HepG2 (cell line): ENCODE measurements at regions not wholly inside any gene's neighbourhood (a gene's known extent, or its start where the extent isn't known, plus 50 kb on each side); places are given as distances from the start of the nearest gene placed in this dataset.

Source experiments
- BRD4 ChIP-seq: sonication (generic); formaldehyde crosslinking; IDR thresholded peaks from 2 replicates; pipeline ENCODE4 v1.4.0; 2020; ENCODE audit warnings: missing genetic modification reagents
- FOXA1 ChIP-seq, 2 experiments: fragments of 450-650 bp in 1 of 2; sonication (generic) in 1 of 2; formaldehyde crosslinking in 1 of 2; IDR thresholded peaks; 2 replicates each; pipeline versions ENCODE4 v1.4.0 to v1.6.1; 2016 to 2020; ENCODE audit warnings: missing genetic modification reagents in 1 of 2
- FOXP1 ChIP-seq, 2 experiments: fragments of 450-650 bp in 1 of 2; IDR thresholded peaks; 2 replicates each; pipeline ENCODE4 v1.6.1; 2017 to 2018; ENCODE audit warnings: antibody characterized with exemption in 1 of 2
- NFRKB ChIP-seq: fragments of 450-650 bp; IDR thresholded peaks from 2 replicates; pipeline ENCODE4 v1.6.1; 2017
- REL ChIP-seq: sonication (generic); formaldehyde crosslinking; conservative IDR thresholded peaks from 2 replicates; pipeline ENCODE4 v1.8.0; 2022; ENCODE audit warnings: mild to moderate bottlenecking, missing genetic modification reagents, moderate library complexity
- SMC3 ChIP-seq: IDR thresholded peaks from 2 replicates; pipeline ENCODE4 v1.6.1; 2011; ENCODE audit warnings: low read length, improper control_type of control experiment
- ZNF674 ChIP-seq: sonication (generic); formaldehyde crosslinking; IDR thresholded peaks from 2 replicates; pipeline ENCODE4 v1.5.0; 2020; ENCODE audit warnings: low read depth, mild to moderate bottlenecking, missing genetic modification reagents
- TF ChIP-seq, protein P1 (sequence below): sonication (generic); formaldehyde crosslinking; IDR thresholded peaks from 2 replicates; pipeline ENCODE4 v1.5.0; 2020; ENCODE audit warnings: mild to moderate bottlenecking, missing genetic modification reagents, moderate library complexity
- TF ChIP-seq, protein P2 (sequence below): sonication (generic); formaldehyde crosslinking; IDR thresholded peaks from 2 replicates; pipeline ENCODE4 v1.4.0; 2020; ENCODE audit warnings: mild to moderate bottlenecking, missing genetic modification reagents
- TF ChIP-seq, protein P3 (sequence below): fragments of 450-650 bp; IDR thresholded peaks from 2 replicates; pipeline ENCODE4 v1.6.1; 2017; ENCODE audit warnings: mild to moderate bottlenecking
- TF ChIP-seq, protein P4 (sequence below): sonication (generic); formaldehyde crosslinking; IDR thresholded peaks from 2 replicates; pipeline ENCODE4 v1.9.0; 2022; ENCODE audit warnings: missing genetic modification reagents, mild to moderate bottlenecking, borderline replicate concordance

DNA sequence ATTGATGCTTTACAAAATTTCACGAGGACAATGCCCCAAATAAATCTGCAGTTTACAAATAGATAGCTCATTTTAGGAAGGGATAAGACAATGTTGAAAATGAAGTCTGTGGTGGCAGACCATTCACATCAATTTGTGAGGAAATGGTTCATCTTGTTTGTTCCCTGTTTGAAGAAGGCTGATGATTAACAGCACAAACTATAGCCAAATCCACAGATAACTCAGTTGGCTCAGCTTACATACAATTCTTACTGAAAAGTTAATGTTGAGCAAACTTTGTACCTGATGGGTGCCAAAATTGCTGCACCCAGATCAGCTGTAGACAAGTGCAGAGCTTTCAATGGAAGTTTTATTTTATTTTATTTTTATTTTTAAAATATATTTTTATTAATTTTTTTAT, 763.9 kb downstream of the DOK5 start:
- TF ChIP-seq, protein P1, sequence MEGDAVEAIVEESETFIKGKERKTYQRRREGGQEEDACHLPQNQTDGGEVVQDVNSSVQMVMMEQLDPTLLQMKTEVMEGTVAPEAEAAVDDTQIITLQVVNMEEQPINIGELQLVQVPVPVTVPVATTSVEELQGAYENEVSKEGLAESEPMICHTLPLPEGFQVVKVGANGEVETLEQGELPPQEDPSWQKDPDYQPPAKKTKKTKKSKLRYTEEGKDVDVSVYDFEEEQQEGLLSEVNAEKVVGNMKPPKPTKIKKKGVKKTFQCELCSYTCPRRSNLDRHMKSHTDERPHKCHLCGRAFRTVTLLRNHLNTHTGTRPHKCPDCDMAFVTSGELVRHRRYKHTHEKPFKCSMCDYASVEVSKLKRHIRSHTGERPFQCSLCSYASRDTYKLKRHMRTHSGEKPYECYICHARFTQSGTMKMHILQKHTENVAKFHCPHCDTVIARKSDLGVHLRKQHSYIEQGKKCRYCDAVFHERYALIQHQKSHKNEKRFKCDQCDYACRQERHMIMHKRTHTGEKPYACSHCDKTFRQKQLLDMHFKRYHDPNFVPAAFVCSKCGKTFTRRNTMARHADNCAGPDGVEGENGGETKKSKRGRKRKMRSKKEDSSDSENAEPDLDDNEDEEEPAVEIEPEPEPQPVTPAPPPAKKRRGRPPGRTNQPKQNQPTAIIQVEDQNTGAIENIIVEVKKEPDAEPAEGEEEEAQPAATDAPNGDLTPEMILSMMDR (CRISPR knock-in tag): no peak
- TF ChIP-seq BRD4 (CRISPR knock-in tag) (no peak), SMC3 (no peak), NFRKB (no peak), FOXP1 (IDR thresholded peaks at IDR 0.05) (no peak), FOXP1 (CRISPR knock-in tag; IDR thresholded peaks at IDR 0.05) (no peak), ZNF674 (no peak), REL (CRISPR knock-in tag) (no peak), FOXA1 (IDR thresholded peaks at IDR 0.05) (no peak), FOXA1 (CRISPR knock-in tag; IDR thresholded peaks at IDR 0.05) (no peak)
- TF ChIP-seq, protein P2, sequence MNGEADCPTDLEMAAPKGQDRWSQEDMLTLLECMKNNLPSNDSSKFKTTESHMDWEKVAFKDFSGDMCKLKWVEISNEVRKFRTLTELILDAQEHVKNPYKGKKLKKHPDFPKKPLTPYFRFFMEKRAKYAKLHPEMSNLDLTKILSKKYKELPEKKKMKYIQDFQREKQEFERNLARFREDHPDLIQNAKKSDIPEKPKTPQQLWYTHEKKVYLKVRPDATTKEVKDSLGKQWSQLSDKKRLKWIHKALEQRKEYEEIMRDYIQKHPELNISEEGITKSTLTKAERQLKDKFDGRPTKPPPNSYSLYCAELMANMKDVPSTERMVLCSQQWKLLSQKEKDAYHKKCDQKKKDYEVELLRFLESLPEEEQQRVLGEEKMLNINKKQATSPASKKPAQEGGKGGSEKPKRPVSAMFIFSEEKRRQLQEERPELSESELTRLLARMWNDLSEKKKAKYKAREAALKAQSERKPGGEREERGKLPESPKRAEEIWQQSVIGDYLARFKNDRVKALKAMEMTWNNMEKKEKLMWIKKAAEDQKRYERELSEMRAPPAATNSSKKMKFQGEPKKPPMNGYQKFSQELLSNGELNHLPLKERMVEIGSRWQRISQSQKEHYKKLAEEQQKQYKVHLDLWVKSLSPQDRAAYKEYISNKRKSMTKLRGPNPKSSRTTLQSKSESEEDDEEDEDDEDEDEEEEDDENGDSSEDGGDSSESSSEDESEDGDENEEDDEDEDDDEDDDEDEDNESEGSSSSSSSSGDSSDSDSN (CRISPR knock-in tag): no peak
- TF ChIP-seq, protein P3, sequence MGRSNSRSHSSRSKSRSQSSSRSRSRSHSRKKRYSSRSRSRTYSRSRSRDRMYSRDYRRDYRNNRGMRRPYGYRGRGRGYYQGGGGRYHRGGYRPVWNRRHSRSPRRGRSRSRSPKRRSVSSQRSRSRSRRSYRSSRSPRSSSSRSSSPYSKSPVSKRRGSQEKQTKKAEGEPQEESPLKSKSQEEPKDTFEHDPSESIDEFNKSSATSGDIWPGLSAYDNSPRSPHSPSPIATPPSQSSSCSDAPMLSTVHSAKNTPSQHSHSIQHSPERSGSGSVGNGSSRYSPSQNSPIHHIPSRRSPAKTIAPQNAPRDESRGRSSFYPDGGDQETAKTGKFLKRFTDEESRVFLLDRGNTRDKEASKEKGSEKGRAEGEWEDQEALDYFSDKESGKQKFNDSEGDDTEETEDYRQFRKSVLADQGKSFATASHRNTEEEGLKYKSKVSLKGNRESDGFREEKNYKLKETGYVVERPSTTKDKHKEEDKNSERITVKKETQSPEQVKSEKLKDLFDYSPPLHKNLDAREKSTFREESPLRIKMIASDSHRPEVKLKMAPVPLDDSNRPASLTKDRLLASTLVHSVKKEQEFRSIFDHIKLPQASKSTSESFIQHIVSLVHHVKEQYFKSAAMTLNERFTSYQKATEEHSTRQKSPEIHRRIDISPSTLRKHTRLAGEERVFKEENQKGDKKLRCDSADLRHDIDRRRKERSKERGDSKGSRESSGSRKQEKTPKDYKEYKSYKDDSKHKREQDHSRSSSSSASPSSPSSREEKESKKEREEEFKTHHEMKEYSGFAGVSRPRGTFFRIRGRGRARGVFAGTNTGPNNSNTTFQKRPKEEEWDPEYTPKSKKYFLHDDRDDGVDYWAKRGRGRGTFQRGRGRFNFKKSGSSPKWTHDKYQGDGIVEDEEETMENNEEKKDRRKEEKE: no peak
- TF ChIP-seq, protein P4, sequence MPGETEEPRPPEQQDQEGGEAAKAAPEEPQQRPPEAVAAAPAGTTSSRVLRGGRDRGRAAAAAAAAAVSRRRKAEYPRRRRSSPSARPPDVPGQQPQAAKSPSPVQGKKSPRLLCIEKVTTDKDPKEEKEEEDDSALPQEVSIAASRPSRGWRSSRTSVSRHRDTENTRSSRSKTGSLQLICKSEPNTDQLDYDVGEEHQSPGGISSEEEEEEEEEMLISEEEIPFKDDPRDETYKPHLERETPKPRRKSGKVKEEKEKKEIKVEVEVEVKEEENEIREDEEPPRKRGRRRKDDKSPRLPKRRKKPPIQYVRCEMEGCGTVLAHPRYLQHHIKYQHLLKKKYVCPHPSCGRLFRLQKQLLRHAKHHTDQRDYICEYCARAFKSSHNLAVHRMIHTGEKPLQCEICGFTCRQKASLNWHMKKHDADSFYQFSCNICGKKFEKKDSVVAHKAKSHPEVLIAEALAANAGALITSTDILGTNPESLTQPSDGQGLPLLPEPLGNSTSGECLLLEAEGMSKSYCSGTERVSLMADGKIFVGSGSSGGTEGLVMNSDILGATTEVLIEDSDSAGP: no peak
